GM13977 (cell line): ENCODE measurements at regions not wholly inside any gene's neighbourhood (a gene's known extent, or its start where the extent isn't known, plus 50 kb on each side); places are given as distances from the start of the nearest gene placed in this dataset.

Source experiments
- DNase-seq: peaks from one replicate; pipeline ENCODE4 v3.0.0; 2012; ENCODE audit warnings: low spot score
- CTCF ChIP-seq: IDR thresholded peaks from 2 replicates; pipeline ENCODE4 v1.5.1; 2012; ENCODE audit warnings: mild to moderate bottlenecking, control low read depth; ENCODE audit not compliant: insufficient read depth; ENCODE audit errors: extremely low read depth, missing control alignments
- in situ Hi-C: fragments of 300-500 bp; cut with MboI; formaldehyde crosslinking; loops from one replicate; pipeline ENCODE4 v1.12.0; 2022; ENCODE audit warnings: low sequenced_read_pairs, low pct_unique_long_range_greater_than_20kb, mixed read lengths, inconsistent platforms; ENCODE audit not compliant: unreplicated experiment

- no peak for TF ChIP-seq CTCF
- in situ Hi-C loops: loop anchor here (10.0 to 25.0 kb wide), 3 partner anchors 128 to 611 kb away; no protein-coding TSS in a partner anchor
- no peak for DNase-seq
Measured at GRCh38 chr11:128026596-128026995, 560.8 kb downstream of the ETS1 start.

GRCh38 chr11:128022761-128023160 is 564.6 kb downstream of the ETS1 start:
- no peak for TF ChIP-seq CTCF
- DNase-seq: no peak
- in situ Hi-C loops: loop anchor here (10.0 kb wide), 1 partner anchor 132 kb away; no protein-coding TSS in a partner anchor

DNA sequence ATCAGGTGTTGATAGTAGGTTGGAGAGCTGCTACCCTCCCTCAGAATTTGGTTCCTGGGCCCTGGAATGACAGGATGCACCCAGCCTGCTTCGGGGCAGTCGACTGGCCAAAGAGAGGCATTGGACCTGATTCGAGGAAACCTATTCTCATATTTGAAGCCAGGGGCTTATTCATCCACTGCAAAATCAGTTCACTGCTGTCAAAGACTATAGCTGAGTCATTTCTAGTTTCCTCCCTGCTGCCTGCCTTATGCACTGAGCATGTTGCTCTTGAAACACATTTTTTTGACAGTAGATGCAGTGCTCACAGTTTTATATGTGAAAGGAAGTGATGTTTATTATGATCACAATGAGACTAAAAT is 565.4 kb downstream of the ETS1 start:
- DNase-seq: no peak
- in situ Hi-C loops: loop anchor here (10.0 kb wide), 1 partner anchor 133 kb away; no protein-coding TSS in a partner anchor
- TF ChIP-seq CTCF: no peak

DNA sequence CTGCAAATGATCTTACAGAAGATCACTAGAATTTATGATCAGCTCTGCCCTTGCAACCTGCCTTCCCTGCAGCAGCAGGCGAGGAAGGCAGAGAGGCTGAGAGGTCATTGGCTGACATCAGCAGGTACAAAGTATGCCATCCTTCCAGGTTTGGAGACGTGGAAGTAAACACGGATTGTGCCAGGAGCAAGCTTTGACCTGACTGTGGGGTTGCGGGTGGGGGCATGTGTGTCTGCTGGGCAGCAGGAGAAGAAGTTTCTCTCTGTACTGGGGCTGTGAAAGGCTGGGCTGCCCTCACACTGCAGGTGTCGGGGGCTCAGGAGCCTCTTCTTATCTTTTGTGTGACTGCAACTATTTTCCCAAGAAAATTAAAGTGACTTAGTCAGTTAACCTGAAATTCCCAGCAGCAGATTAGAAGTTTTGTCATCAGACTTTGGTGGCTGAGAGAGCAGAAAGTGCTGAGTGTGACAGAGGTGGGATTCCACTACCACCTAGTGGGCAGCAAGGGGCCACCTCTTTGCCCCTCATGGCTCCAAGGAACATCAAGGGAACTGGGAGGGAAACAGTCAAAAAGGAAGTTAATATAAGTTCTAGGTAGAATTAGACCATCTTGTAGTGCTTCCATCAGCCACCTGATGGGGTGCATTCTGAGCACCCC is 565.9 kb downstream of the ETS1 start:
- DNase-seq: no peak
- in situ Hi-C loops: loop anchor here (10.0 kb wide), 1 partner anchor 133 kb away; no protein-coding TSS in a partner anchor
- no peak for TF ChIP-seq CTCF

DNA sequence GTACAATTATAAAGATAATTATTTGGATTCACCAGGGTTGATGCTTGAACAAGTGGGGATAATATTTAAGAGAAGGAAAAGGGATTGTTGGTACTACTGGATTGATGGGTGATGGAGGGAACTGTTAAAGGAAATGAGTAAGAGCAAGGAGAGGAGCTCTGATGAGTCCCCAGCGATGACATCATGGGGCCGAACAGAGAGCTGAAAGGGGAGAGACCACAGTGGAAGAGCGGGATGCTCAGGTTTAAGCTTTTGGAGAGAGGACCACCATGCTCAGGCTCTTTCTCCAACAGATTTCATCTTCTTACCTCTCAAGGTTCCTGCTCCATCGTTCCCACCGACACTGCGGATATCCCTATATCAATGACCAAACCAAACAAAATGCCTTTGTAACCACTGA is 568.7 kb downstream of the ETS1 start:
- TF ChIP-seq CTCF: no peak
- in situ Hi-C loops: no loop called here

DNA sequence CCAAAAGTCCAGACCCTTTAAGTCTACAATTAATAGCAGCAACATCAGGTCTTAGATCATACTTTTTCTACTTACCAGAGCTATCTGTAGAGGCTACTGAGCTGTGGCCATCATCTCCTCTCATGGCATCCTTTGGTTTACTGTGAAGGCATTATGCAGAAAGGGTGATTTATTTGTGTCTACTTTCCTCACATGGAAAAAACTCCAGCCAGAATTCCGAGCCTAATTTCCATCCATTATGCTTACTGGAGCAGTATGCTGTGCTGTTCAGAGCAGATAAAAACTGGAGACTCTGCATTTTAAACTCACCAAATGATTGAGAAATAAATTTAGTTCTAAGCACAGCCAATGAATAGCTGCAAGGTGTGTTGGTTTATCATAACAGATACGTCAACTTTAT is 581.8 kb downstream of the ETS1 start:
- no peak for TF ChIP-seq CTCF
- in situ Hi-C loops: no loop called here
- no peak for DNase-seq

More for the DNA sequence above, 568.7 kb downstream of the ETS1 start:
- DNase-seq: no peak
